Cardiac fibroblast (primary cell): ENCODE measurements at regions not wholly inside any gene's neighbourhood (a gene's known extent, or its start where the extent isn't known, plus 50 kb on each side); places are given as distances from the start of the nearest gene placed in this dataset.

Source experiments
- DNase-seq, 2 donors: peaks; one replicate each; pipeline versions ENCODE4 v3.0.0 to v3.0.0-alpha.2; 2010; ENCODE audit warnings: low read depth in 2 of 2
- H3K4me3 ChIP-seq, 2 donors: replicated peaks in 1 of 2; 1 replicate in 1 of 2; 2 replicates in 1 of 2; pipeline ENCODE4 v1.5.1; 2011; ENCODE audit warnings: low read depth in 2 of 2, low read length in 2 of 2, mild to moderate bottlenecking in 2 of 2, moderate library complexity in 1 of 2
- TF ChIP-seq, protein P1 (sequence below): IDR thresholded peaks from one replicate; pipeline ENCODE4 v1.5.1; 2011; ENCODE audit warnings: low read depth, mild to moderate bottlenecking, low read length, inconsistent platforms

DNA sequence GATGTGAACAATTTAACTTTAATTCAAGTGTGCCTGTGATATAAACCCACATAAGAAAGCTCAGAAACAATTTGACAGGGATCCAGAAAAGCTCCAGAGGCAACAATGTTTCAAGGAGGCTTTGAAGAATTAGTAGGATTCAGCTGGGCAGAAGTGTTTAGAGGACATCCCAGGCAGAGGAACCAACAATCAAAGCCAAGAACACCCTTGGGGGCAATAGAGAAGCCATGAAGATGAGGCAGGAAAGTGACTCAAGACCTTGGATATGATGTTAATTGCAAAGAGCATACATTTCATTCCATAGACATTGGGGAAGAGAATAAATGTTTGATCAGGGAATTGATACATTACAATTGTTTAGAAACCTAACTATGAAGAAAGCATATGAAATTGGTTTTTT, 280.3 kb downstream of the LTN1 start:
- TF ChIP-seq, protein P1, sequence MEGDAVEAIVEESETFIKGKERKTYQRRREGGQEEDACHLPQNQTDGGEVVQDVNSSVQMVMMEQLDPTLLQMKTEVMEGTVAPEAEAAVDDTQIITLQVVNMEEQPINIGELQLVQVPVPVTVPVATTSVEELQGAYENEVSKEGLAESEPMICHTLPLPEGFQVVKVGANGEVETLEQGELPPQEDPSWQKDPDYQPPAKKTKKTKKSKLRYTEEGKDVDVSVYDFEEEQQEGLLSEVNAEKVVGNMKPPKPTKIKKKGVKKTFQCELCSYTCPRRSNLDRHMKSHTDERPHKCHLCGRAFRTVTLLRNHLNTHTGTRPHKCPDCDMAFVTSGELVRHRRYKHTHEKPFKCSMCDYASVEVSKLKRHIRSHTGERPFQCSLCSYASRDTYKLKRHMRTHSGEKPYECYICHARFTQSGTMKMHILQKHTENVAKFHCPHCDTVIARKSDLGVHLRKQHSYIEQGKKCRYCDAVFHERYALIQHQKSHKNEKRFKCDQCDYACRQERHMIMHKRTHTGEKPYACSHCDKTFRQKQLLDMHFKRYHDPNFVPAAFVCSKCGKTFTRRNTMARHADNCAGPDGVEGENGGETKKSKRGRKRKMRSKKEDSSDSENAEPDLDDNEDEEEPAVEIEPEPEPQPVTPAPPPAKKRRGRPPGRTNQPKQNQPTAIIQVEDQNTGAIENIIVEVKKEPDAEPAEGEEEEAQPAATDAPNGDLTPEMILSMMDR, result no peak
- H3K4me3 ChIP-seq, result no peak overlapping the region
- no peak for DNase-seq

DNA sequence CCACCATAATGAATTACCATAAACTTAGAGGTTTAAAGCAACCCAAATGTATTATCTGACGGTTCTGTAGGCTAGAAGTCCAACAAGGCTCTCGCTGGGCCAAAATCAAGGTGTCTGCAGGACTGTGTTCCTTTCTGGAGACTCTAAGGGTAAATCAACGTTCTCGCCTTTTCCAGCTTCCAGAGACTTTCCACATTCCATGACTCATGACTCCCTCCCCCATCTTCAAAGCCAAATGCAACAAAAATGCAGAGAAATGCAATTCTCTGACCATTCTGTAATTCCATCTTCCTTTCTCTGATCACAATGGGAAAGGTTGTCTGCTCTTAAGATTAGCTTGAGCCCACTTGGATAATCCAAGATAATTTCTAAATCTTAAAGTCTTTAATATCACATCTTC, 287.1 kb downstream of the LTN1 start:
- peak; percentile 31 to 54 for DNase-seq
- H3K4me3 ChIP-seq, result no peak overlapping the region
- TF ChIP-seq, protein P1, result no peak

DNA sequence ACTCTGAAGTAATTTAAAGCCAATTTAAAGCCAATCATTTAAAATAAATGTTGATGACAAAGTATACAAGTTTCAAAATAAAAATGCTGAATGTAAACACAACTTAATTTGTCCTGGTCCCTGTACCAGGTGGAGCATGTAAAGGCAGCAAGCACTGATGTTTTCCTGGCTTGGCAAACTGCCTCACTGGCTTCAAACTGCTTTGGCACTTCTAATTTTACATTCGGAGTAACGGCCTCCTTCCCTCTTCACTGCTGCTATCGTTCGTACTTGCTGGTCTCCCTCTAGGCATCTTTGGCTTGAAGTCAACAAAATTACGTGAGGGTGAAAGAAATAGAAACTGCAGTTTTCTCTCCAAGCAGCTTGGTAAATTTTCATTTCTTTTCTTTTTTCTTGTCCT, 287.9 kb downstream of the LTN1 start:
- H3K4me3 ChIP-seq, result no peak overlapping the region
- peak in 1 of 2 donors; percentile 72 for DNase-seq
- TF ChIP-seq, protein P1, result no peak

DNA sequence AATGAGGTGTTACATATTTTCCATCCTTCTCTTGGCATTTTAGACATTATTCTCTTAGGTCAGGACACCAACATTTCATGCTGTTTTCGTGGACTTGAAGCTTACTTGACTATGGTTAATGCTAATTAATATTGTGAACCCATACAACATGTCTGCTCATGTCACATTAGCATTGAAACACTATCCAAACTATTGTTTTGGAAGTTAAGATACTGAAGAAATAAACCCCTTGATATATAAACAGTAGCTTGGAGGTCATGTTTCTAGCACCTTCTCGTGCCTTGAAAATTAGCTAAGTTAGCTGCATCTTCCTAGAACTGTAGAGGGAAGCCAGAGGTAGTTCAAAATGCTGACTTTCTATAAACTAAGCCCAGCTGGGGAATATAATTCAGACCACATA, 288.8 kb downstream of the LTN1 start:
- H3K4me3 ChIP-seq, result no peak overlapping the region
- TF ChIP-seq, protein P1, result no peak
- no peak for DNase-seq

DNA sequence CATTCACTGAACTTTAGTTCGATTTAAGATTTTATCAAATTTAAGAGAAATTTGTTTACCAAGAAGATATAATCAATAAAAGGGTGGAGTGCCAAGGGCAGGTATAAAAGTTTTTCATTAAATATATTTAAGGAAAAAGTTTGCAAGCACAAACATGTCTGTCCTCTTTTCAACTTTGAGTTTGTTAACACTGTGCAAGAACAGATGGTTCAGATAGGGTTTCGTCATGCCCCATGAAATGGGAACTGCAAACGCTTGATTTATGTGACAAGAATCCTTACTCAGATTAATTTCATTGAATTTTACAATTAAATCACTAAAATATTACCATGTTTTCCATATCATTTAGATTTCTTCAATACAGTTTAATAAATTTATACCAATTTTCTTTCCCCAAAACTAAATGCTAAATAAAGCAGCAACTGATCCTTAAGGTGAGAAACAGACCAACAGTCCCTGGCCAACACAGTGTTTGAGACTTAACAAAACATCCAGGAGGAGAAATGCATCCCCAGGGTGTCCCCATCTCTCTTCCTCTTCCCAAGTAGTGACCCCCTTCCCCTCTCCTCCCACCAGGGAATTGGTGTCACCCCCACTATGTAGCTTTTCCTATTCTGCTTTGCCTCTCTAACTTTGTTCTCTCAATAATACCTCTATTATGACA, 292.9 kb downstream of the LTN1 start:
- H3K4me3 ChIP-seq, result no peak overlapping the region
- no peak for DNase-seq
- TF ChIP-seq, protein P1, result no peak

DNA sequence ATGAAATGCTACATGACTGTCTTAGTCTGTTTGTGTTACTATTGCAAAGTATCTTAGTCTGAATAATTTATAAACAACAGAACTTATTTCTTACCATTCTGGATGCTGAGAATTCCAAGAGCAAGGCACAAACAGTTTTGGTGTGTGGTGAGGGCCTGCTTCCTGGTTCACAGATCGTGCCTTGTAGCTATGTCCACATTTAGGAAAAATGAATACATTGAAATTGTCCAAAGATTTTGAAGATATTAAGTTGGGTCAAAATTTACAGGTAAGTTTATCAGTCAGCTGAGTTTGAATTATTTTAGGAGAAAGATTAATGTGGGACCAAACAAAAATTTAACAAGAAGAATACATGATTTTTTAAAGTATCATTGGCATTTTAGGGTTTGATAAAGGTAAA, 293.5 kb downstream of the LTN1 start:
- no peak overlapping the region for H3K4me3 ChIP-seq
- DNase-seq, result no peak
- TF ChIP-seq, protein P1, result no peak
